Vagina (tissue), 2 donors: ENCODE measurements at regions not wholly inside any gene's neighbourhood (a gene's known extent, or its start where the extent isn't known, plus 50 kb on each side); places are given as distances from the start of the nearest gene placed in this dataset.
"Not testable (repeated sequence)": the region's sequence is repeated elsewhere in the genome, so short reads cannot be mapped to it uniquely, and the experiment has no call there.

Experiments
- DNase-seq, 2 donors: peaks; one replicate each; pipeline ENCODE4 v3.0.0-alpha.2; 2017; ENCODE audit errors: extremely low spot score in 2 of 2
- H3K27ac ChIP-seq: fragments of 200-600 bp; sonication (generic); one replicate; pipeline ENCODE4 v1.5.1; 2019
- H3K27me3 ChIP-seq: fragments of 200-600 bp; sonication (generic); one replicate; pipeline ENCODE4 v1.5.1; 2019
- H3K36me3 ChIP-seq, 2 donors: fragments of 200-600 bp; sonication (generic); one replicate each; pipeline ENCODE4 v1.5.1; 2017 to 2019
- H3K4me1 ChIP-seq: fragments of 200-600 bp; sonication (generic); one replicate; pipeline ENCODE4 v1.5.1; 2019
- H3K4me3 ChIP-seq, 2 donors: fragments of 200-600 bp; sonication (generic); 1 replicate in 1 of 2; 2 replicates in 1 of 2; pipeline ENCODE4 v1.5.1; 2016 to 2019
- H3K9me3 ChIP-seq: fragments of 200-600 bp; sonication (generic); one replicate; pipeline ENCODE4 v1.5.1; 2019
- POLR2A ChIP-seq, 2 donors: fragments of 450-650 bp; IDR thresholded peaks; one replicate each; pipeline ENCODE4 v1.6.1; 2017; ENCODE audit warnings: antibody characterized with exemption in 2 of 2, mild to moderate bottlenecking in 2 of 2, moderate library complexity in 2 of 2
- POLR2AphosphoS5 ChIP-seq, 2 donors: sonication (generic); formaldehyde crosslinking; IDR thresholded peaks; one replicate each; pipeline ENCODE4 v1.9.0; 2017; ENCODE audit warnings: antibody characterized with exemption in 2 of 2, mild to moderate bottlenecking in 2 of 2, low read depth in 1 of 2; ENCODE audit not compliant: insufficient read depth in 1 of 2
- intact Hi-C: fragments of 100-400 bp; cut with DNase I; formaldehyde crosslinking; loops from one replicate; pipeline ENCODE4 v1.15.1; 2023
- TF ChIP-seq, protein P1 (sequence below), 3 experiments: fragments of 450-650 bp in 2 of 3; fragments of 200-600 bp in 1 of 3; sonication (generic) in 1 of 3; IDR thresholded peaks; one replicate each; pipeline ENCODE4 v1.5.1; 2017 to 2019; ENCODE audit warnings: antibody characterized with exemption in 3 of 3, mild to moderate bottlenecking in 2 of 3, moderate library complexity in 2 of 3

DNA sequence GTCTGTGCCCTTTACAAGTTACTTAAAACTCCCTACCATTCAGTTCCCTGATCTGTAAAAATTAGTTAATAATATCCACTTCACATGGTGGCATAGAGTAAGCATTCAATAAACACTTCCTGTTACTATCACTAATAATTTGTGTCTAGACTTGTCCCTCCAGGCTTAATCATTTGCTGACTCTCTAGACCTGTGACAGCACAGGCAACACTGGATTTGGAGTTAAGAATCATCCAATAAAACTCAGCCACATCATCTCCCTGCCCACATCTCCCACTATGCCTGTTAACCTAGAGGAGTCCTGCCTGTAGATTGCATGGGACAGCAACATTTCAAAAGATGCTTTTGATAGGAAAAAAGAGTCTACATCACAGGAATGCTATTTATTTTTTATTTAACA, 564.6 kb downstream of the MFSD1 start:
- TF ChIP-seq POLR2AphosphoS5 (IDR thresholded peaks at IDR 0.05; ENCODE audit: insufficient read depth in 1 of 2, low read depth in 1 of 2) (no peak), POLR2A (IDR thresholded peaks at IDR 0.05) (no peak)
- TF ChIP-seq, protein P1, sequence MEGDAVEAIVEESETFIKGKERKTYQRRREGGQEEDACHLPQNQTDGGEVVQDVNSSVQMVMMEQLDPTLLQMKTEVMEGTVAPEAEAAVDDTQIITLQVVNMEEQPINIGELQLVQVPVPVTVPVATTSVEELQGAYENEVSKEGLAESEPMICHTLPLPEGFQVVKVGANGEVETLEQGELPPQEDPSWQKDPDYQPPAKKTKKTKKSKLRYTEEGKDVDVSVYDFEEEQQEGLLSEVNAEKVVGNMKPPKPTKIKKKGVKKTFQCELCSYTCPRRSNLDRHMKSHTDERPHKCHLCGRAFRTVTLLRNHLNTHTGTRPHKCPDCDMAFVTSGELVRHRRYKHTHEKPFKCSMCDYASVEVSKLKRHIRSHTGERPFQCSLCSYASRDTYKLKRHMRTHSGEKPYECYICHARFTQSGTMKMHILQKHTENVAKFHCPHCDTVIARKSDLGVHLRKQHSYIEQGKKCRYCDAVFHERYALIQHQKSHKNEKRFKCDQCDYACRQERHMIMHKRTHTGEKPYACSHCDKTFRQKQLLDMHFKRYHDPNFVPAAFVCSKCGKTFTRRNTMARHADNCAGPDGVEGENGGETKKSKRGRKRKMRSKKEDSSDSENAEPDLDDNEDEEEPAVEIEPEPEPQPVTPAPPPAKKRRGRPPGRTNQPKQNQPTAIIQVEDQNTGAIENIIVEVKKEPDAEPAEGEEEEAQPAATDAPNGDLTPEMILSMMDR (IDR thresholded peaks at IDR 0.05), result no peak
- H3K27me3 ChIP-seq, result no peaks in the 10 kb centered on the region
- DNase-seq, result no peak
- H3K36me3 ChIP-seq, result no peaks in the 10 kb centered on the region
- intact Hi-C loops, result no loop called here
- no peaks in the 10 kb centered on the region for H3K9me3 ChIP-seq
- no peaks in the 10 kb centered on the region for H3K4me1 ChIP-seq
- H3K4me3 ChIP-seq, result no peak overlapping the region
- no peak overlapping the region for H3K27ac ChIP-seq

DNA sequence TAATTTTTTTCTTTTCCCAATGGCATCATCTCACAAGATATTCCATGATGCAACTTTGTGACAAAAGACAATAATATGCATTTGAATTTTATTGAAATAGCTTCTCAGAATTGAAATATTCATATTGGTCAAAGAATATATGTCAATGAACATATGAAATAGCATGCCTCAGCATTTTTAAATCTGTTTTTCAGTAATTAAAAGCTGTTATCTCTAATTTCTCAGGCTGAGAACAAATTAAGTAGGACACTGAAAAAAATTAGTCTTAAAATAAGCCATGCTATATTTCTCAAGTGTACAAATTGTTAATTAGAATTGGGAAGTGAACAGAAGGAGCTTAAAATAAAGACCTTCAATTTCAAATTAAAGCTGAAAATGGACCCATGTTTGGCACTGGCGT, 570.1 kb downstream of the MFSD1 start:
- no peak for DNase-seq
- Histone ChIP-seq H3K4me1 (no peaks in the 10 kb centered on the region), H3K9me3 (no peaks in the 10 kb centered on the region), H3K27me3 (no peaks in the 10 kb centered on the region), H3K36me3 (no peaks in the 10 kb centered on the region), H3K4me3 (no peak overlapping the region), H3K27ac (no peak overlapping the region)
- TF ChIP-seq POLR2A (IDR thresholded peaks at IDR 0.05) (no peak), POLR2AphosphoS5 (IDR thresholded peaks at IDR 0.05; ENCODE audit: insufficient read depth in 1 of 2, low read depth in 1 of 2) (no peak)
- TF ChIP-seq, protein P1 (IDR thresholded peaks at IDR 0.05), result no peak
- intact Hi-C loops, result no loop called here

DNA sequence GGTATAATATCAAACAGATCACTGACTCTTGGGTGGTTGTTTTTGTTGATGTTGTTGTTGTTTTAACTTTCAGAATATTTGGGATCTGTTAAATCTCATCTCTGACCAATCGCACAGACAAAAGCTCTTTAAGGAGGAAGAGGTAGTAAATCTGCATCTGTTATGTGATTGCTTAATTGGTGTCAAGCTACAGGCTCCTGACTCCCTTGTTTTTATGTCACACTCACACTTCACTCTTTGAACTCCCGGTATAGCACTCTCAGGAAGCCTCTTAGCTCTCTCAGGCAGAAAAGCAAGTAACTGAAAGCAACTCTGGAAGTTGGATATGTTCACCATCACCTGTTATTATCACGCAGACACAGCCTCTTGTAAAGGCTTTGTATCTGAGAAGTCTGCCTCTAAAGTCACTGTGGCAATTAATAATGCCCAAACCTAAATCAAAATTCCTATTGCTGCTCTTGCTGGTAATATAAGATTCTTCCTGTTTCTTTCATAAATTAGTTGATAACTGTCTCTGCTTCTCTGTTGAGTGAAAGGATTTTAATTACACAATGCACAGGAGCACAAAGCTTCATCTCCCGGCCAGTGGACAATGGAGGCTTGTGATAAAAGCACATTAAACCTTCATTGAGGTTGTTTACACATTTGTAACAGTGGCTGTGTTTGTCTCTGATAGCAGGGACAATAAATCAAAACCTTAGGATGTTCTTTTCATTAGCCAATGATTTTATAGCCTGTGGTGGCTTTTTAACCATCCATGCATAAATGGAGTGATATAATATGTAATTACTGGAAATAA, 576.7 kb downstream of the MFSD1 start:
- no peak for TF ChIP-seq POLR2AphosphoS5 (IDR thresholded peaks at IDR 0.05; ENCODE audit: insufficient read depth in 1 of 2, low read depth in 1 of 2)
- TF ChIP-seq, protein P1 (IDR thresholded peaks at IDR 0.05), result no peak
- no peak for TF ChIP-seq POLR2A (IDR thresholded peaks at IDR 0.05)
- H3K4me1 ChIP-seq, result no peaks in the 10 kb centered on the region

DNA sequence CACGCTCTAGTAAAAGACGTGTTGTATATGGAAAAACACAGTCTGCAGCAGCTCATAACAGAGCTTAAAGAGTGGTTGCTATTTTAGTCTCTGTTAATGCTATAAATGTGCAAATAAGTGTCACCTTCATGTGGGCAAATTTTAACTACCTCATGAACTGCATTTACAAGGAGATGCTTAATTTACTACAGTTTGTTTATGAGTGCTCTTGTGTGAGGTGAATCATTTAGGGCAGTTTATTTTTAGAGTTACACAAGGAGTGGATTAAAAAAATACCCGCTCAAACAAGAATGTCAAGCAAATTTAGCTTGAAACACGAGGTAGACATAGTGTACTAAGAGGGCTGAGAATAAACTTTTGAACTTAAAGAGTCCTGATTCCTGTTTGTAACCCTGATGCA, 579.0 kb downstream of the MFSD1 start:
- Histone ChIP-seq H3K27ac (no peak overlapping the region), H3K36me3 (no peaks in the 10 kb centered on the region), H3K9me3 (no peaks in the 10 kb centered on the region), H3K27me3 (no peaks in the 10 kb centered on the region), H3K4me1 (no peaks in the 10 kb centered on the region), H3K4me3 (no peak overlapping the region)
- intact Hi-C loops, result no loop called here
- TF ChIP-seq POLR2A (IDR thresholded peaks at IDR 0.05) (no peak), POLR2AphosphoS5 (IDR thresholded peaks at IDR 0.05; ENCODE audit: insufficient read depth in 1 of 2, low read depth in 1 of 2) (no peak)
- TF ChIP-seq, protein P1 (IDR thresholded peaks at IDR 0.05), result no peak
- no peak for DNase-seq

More for the DNA sequence above, 576.7 kb downstream of the MFSD1 start:
- no peak overlapping the region for H3K27ac ChIP-seq
- no peak for DNase-seq
- intact Hi-C loops, result no loop called here
- H3K9me3 ChIP-seq, result no peaks in the 10 kb centered on the region
- no peaks in the 10 kb centered on the region for H3K36me3 ChIP-seq
- H3K4me3 ChIP-seq, result no peak overlapping the region
- no peaks in the 10 kb centered on the region for H3K27me3 ChIP-seq

DNA sequence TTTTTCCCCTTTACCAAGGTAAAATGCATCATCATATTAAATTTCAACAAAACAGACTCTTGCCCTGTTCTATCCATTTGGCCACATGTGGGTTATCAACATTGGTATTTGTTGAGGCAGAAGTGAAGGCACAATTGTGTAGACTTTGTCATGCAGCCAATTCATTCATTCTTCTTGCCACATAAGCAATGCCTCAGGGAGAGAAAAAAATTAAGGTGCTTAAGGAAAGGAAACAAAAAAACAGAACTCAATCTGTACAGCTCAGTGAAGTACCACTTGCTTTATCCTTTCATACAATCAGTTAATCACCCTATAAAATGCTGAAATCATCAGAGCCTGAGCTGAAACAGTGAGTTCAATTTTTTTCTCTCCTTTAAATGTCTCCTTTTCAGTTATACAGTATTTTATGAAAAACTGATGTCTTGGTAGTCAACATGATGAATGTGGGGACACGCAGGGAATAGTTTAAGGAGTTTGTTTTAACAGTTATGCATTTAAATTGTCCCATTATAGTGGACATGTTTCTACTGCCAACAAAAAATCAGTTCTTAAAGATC, 588.9 kb downstream of the MFSD1 start:
- no peak for TF ChIP-seq POLR2A (IDR thresholded peaks at IDR 0.05)
- TF ChIP-seq, protein P1 (IDR thresholded peaks at IDR 0.05), result no peak
- TF ChIP-seq POLR2AphosphoS5 (IDR thresholded peaks at IDR 0.05; ENCODE audit: insufficient read depth in 1 of 2, low read depth in 1 of 2), result no peak
- no peaks in the 10 kb centered on the region for H3K27me3 ChIP-seq
- no peaks in the 10 kb centered on the region for H3K9me3 ChIP-seq
- H3K4me3 ChIP-seq, result no peak overlapping the region
- intact Hi-C loops, result no loop called here
- no peaks in the 10 kb centered on the region for H3K36me3 ChIP-seq
- DNase-seq, result no peak
- H3K27ac ChIP-seq, result no peak overlapping the region
- no peaks in the 10 kb centered on the region for H3K4me1 ChIP-seq

DNA sequence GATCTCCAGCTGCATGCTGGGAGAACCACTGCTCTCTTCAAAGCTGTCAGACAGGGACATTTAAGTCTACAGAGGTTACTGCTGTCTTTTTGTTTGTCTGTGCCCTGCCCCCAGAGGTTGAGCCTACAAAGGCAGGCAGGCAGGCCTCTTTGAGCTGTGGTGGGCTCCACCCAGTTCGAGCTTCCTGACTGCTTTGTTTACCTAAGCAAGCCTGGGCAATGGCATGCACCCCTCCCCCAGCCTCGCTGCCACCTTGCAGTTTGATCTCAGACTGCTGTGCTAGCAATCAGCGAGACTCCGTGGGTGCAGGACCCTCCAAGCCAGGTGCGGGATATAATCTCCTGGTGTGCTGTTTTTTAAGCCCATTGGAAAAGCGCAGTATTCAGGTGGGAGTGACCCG, 591.0 kb upstream of the IL12A start:
- H3K9me3 ChIP-seq, H3K36me3 ChIP-seq, H3K4me1 ChIP-seq, DNase-seq, H3K27me3 ChIP-seq, H3K4me3 ChIP-seq, H3K27ac ChIP-seq, intact Hi-C loops: not testable (repeated sequence)
